ENCODE measurements at regions not wholly inside any gene's neighbourhood (a gene's known extent, or its start where the extent isn't known, plus 50 kb on each side); places are given as distances from the start of the nearest gene placed in this dataset.
"Not testable (repeated sequence)": the region's sequence is repeated elsewhere in the genome, so short reads cannot be mapped to it uniquely, and the experiment has no call there.

DNA sequence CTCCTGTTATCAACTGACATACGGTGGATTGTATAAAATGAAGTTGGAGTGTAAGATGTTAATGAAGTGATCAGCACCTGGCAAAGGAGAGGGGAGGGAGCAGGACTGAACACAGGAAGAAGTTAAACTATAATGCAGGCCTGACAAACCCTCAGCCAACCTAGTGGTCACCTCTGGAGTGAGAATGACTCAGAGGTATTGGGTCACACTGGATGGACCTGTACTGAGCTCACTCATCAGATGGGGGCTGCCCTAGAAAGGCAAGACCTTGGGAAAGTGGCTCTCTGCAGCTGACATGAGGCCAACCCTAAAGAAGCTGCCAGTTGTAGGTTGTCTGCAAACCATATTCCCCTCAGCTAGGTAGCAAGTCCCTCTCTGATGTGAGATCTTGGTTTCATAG lies 193.3 kb upstream of the HTR1E start:
- no peak overlapping the region for H3K4me3 ChIP-seq (ENCODE audit: low read length)
- TF ChIP-seq, protein P1, sequence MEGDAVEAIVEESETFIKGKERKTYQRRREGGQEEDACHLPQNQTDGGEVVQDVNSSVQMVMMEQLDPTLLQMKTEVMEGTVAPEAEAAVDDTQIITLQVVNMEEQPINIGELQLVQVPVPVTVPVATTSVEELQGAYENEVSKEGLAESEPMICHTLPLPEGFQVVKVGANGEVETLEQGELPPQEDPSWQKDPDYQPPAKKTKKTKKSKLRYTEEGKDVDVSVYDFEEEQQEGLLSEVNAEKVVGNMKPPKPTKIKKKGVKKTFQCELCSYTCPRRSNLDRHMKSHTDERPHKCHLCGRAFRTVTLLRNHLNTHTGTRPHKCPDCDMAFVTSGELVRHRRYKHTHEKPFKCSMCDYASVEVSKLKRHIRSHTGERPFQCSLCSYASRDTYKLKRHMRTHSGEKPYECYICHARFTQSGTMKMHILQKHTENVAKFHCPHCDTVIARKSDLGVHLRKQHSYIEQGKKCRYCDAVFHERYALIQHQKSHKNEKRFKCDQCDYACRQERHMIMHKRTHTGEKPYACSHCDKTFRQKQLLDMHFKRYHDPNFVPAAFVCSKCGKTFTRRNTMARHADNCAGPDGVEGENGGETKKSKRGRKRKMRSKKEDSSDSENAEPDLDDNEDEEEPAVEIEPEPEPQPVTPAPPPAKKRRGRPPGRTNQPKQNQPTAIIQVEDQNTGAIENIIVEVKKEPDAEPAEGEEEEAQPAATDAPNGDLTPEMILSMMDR (conservative IDR thresholded peaks at IDR 0.05; ENCODE audit: low read depth, low read length), result no peak
- no peak for DNase-seq (ENCODE audit: low read depth)

DNA sequence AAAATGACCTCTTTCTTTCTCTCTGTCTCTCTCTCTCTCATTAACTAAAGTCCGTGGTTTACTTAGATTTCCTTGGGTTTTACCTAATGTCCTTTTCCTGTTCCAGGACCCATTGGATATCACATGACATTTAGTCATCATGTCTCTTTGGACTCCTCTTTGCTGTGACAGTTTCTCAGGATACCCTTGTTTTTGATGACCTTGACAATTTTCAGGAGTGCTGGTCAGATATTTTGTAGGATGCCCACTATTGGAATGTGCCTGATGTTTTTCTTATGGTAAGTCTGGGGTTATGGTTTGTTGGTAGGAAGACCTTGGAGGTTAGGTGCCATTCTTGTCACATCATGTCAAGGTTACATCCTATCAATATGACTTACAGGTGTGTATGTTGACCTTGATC lies 199.2 kb upstream of the HTR1E start:
- TF ChIP-seq, protein P1 (conservative IDR thresholded peaks at IDR 0.05; ENCODE audit: low read depth, low read length), result no peak
- no peak overlapping the region for H3K4me3 ChIP-seq (ENCODE audit: low read length)
- no peak for DNase-seq (ENCODE audit: low read depth)

DNA sequence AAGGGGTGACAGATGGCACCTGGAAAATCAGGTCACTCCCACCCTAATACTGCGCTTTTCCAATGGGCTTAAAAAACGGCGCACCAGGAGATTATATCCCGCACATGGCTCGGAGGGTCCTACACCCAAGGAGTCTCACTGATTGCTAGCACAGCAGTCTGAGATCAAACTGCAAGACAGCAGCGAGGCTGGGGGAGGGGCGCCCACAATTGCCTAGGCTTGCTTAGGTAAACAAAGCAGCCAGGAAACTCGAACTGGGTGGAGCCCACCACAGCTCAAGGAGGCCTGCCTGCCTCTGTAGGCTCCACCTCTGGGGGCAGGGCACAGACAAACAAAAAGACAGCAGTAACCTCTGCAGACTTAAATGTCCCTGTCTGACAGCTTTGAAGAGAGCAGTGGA lies 205.7 kb upstream of the HTR1E start:
- H3K4me3 ChIP-seq (ENCODE audit: low read length); DNase-seq (ENCODE audit: low read depth): not testable (repeated sequence)

DNA sequence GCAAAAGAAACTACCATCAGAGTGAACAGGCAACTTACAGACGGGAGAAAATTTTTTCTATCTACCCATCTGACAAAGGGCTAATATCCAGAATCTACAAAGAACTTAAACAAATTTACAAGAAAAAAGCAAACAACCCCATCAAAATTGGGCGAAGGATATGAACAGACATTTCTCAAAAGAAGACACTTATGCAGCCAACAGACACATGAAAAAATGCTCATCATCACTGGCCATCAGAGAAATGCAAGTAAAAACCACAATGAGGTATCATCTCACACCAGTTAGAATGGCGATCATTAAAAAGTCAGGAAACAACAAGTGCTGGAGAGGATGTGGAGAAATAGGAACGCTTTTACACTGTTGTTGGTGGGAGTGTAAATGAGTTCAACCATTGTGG lies 206.6 kb upstream of the HTR1E start:
- DNase-seq (ENCODE audit: low read depth); H3K4me3 ChIP-seq (ENCODE audit: low read length): not testable (repeated sequence)

DNA sequence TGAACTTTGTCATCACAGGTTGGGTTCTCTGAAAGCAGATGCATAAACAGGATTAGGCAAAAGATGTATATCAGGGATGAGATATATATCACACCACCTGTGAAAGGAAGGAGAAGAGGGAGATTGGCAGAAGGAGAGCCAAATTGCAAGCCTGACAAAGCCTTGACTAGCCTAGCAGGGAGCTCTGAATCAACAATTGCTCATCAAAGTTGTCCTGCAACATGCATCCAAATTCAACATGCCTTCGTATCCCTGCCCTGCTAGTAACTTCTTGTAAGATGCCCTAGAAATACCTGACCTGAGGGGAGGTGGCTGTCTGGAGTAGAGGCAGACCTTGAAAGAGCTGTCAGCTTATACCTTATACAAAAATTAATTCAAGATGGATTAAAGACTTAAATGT lies 207.1 kb upstream of the HTR1E start:
- TF ChIP-seq, protein P1 (conservative IDR thresholded peaks at IDR 0.05; ENCODE audit: low read depth, low read length), result no peak
- DNase-seq (ENCODE audit: low read depth), result no peak
- no peak overlapping the region for H3K4me3 ChIP-seq (ENCODE audit: low read length)

DNA sequence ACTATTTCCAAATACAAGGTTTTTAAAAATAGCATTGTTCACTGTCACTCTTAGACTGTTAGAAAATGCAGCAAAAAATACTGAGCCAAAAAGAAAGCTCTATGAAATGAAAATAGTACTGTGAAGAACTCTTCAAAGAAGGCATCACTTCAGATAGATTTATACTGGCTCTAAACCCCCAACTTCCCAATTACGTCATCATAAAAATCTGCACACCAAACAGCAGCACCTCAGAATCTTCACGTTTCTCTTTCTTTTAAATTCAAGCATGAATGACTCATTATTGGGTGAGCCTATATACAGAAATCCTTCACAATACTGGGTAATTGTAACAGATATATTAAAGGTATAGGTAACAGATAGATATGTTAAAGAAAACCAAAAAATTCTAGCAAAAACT lies 208.4 kb upstream of the HTR1E start:
- TF ChIP-seq, protein P1 (conservative IDR thresholded peaks at IDR 0.05; ENCODE audit: low read depth, low read length), result no peak
- no peak overlapping the region for H3K4me3 ChIP-seq (ENCODE audit: low read length)
- no peak for DNase-seq (ENCODE audit: low read depth)

DNA sequence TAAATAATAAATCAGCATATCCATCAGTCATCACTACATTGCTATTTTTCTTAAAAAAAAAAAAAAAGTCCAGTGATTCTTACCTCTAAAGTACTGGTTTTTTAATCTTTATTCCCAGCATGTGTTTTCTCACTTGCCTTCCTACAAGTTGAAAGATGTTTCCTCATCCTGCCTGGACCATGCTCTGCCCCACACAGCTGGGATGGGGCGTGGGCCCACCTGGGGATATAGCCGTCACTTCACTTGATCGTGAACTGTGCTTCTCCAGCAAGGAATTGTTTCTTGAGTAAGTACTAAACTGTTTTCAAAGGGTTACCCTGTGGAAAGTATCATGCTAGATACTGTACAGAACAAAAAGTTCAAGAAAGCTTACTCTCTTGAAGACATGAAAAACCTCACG lies 212.6 kb upstream of the HTR1E start:
- H3K4me3 ChIP-seq (ENCODE audit: low read length), result no peak overlapping the region
- no peak for DNase-seq (ENCODE audit: low read depth)
- TF ChIP-seq, protein P1 (conservative IDR thresholded peaks at IDR 0.05; ENCODE audit: low read depth, low read length), result no peak

DNA sequence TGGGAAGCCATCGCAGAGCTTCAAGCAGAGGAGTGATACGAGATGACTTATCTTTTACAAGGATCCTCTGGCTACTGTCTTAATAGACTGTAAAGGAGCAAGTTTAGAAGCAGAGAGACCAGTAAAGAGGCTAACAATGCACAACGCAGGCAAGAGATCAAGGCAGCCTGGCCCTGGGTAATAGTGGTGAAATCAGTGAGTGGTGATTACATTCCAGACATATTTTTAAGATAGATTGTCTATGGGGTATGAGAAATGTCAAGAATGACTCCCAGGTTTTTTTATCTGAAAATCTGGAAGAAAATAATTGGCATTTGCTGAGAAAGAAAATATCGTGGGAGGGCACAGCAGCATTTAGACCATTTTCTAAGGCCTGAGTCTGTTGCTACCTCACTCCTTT lies 213.6 kb upstream of the HTR1E start:
- DNase-seq (ENCODE audit: low read depth), result peak; percentile 44
- TF ChIP-seq, protein P1 (conservative IDR thresholded peaks at IDR 0.05; ENCODE audit: low read depth, low read length), result no peak
- H3K4me3 ChIP-seq (ENCODE audit: low read length), result no peak overlapping the region

All from retinal pigment epithelial cell (primary cell).